SK-N-SH (cell line): ENCODE measurements at regions not wholly inside any gene's neighbourhood (a gene's known extent, or its start where the extent isn't known, plus 50 kb on each side); places are given as distances from the start of the nearest gene placed in this dataset.

Source experiments
- CTCF ChIA-PET: fragments of 300-600, 350-600 bp; formaldehyde crosslinking; extraction: SDS; loops from one replicate; lab custom pipeline; 2021; lab: Yijun Ruan, JAX
- POLR2A ChIA-PET: fragments of 350-600 bp; sonication (Branson Sonifier 250); formaldehyde crosslinking; extraction: SDS; loops from one replicate; lab custom pipeline; 2020; ENCODE audit warnings: antibody characterized with exemption, inconsistent platforms; lab: Yijun Ruan, JAX
- DNase-seq: peaks from one replicate; pipeline ENCODE4 v3.0.0; 2012
- H2AFZ ChIP-seq: fragments of 200-600 bp; sonication (generic); 2 replicates; pipeline ENCODE4 v1.8.1; 2016; ENCODE audit warnings: antibody characterized with exemption, mild to moderate bottlenecking, low read depth
- H3F3A ChIP-seq: fragments of 200-600 bp; sonication (generic); replicated peaks from 2 replicates; pipeline ENCODE3; 2016; ENCODE audit warnings: antibody characterized with exemption, mild to moderate bottlenecking; ENCODE audit not compliant: insufficient read depth
- H3K27ac ChIP-seq, 2 experiments: fragments of 200-500 bp in 1 of 2; fragments of 200-600 bp in 1 of 2; sonication (Bioruptor generic) in 1 of 2; sonication (generic), shearing (Covaris generic) in 1 of 2; 2 replicates each; pipeline versions ENCODE4 v1.5.1 to v1.6.1; 2014 to 2016; ENCODE audit warnings: low read depth in 2 of 2, inconsistent platforms in 1 of 2, low read length in 1 of 2, mild to moderate bottlenecking in 1 of 2, mixed read lengths in 1 of 2
- H3K27me3 ChIP-seq: fragments of 200-600 bp; sonication (generic), shearing (Covaris generic); 2 replicates; pipeline ENCODE4 v1.6.1; 2016; ENCODE audit warnings: mixed run types; ENCODE audit not compliant: insufficient read depth
- H3K36me3 ChIP-seq, 2 experiments: fragments of 200-500 bp in 1 of 2; fragments of 200-600 bp in 1 of 2; sonication (Bioruptor generic) in 1 of 2; sonication (generic) in 1 of 2; replicated peaks in 1 of 2; 2 replicates each; pipeline versions ENCODE3 to v1.5.1; 2014 to 2016; ENCODE audit warnings: low read length in 1 of 2, mild to moderate bottlenecking in 1 of 2; ENCODE audit not compliant: insufficient read depth in 2 of 2, control insufficient read depth in 1 of 2
- H3K4me1 ChIP-seq, 2 experiments: fragments of 200-500 bp in 1 of 2; fragments of 200-600 bp in 1 of 2; sonication (Bioruptor generic) in 1 of 2; sonication (generic), shearing (Covaris generic) in 1 of 2; 2 replicates each; pipeline versions ENCODE4 v1.5.1 to v1.6.1; 2014 to 2016; ENCODE audit warnings: low read depth in 1 of 2, low read length in 1 of 2, mixed run types in 1 of 2; ENCODE audit not compliant: insufficient read depth in 2 of 2, control insufficient read depth in 1 of 2
- H3K4me2 ChIP-seq: fragments of 200-600 bp; sonication (generic), shearing (Covaris generic); 2 replicates; pipeline ENCODE4 v1.6.1; 2017; ENCODE audit warnings: mixed run types
- H3K4me3 ChIP-seq, 2 experiments: fragments of 200-500 bp in 1 of 2; fragments of 200-600 bp in 1 of 2; sonication (Bioruptor generic) in 1 of 2; sonication (generic), shearing (Covaris generic) in 1 of 2; 2 replicates each; pipeline versions ENCODE4 v1.5.1 to v1.8.1; 2014 to 2016; ENCODE audit warnings: low read depth in 2 of 2, inconsistent platforms in 1 of 2, low read length in 1 of 2, mild to moderate bottlenecking in 1 of 2, mixed read lengths in 1 of 2, moderate library complexity in 1 of 2
- H3K79me2 ChIP-seq: fragments of 200-600 bp; sonication (generic); 2 replicates; pipeline ENCODE4 v1.8.1; 2017; ENCODE audit warnings: mild to moderate bottlenecking; ENCODE audit not compliant: insufficient read depth
- H3K9ac ChIP-seq: fragments of 200-600 bp; sonication (generic); 2 replicates; pipeline ENCODE4 v1.6.1; 2017; ENCODE audit warnings: mixed run types
- H3K9me2 ChIP-seq: fragments of 200-600 bp; sonication (generic); 2 replicates; pipeline ENCODE4 v1.6.1; 2017; ENCODE audit warnings: mixed run types
- H3K9me3 ChIP-seq: fragments of 200-600 bp; sonication (generic); 2 replicates; pipeline ENCODE4 v1.6.1; 2017; ENCODE audit warnings: mixed run types, mild to moderate bottlenecking, moderate library complexity
- H4K20me1 ChIP-seq: fragments of 200-600 bp; sonication (generic); 2 replicates; pipeline ENCODE4 v1.6.1; 2017; ENCODE audit warnings: mild to moderate bottlenecking, mixed run types; ENCODE audit not compliant: insufficient read depth
- ELF1 ChIP-seq: IDR thresholded peaks from 2 replicates; pipeline ENCODE4 v1.4.0; 2012
- FOXJ3 ChIP-seq: sonication (generic); formaldehyde crosslinking; IDR thresholded peaks from 2 replicates; pipeline ENCODE4 v1.5.1; 2020; ENCODE audit warnings: mild to moderate bottlenecking, missing genetic modification reagents
- MEF2A ChIP-seq: IDR thresholded peaks from 2 replicates; pipeline ENCODE4 v1.4.0; 2012; ENCODE audit warnings: low read depth, borderline replicate concordance
- POLR2AphosphoS5 ChIP-seq: IDR thresholded peaks from 2 replicates; pipeline ENCODE4 v1.6.1; 2012; ENCODE audit warnings: low read depth, low read length
- RAD21 ChIP-seq: IDR thresholded peaks from 2 replicates; pipeline ENCODE4 v1.6.1; 2012; ENCODE audit warnings: mild to moderate bottlenecking, low read length
- RFX5 ChIP-seq: IDR thresholded peaks from 2 replicates; pipeline ENCODE4 v1.6.1; 2012; ENCODE audit warnings: mild to moderate bottlenecking, improper control_type of control experiment, low read length
- SMC3 ChIP-seq: IDR thresholded peaks from 2 replicates; pipeline ENCODE4 v1.6.1; 2012; ENCODE audit warnings: low read depth, low read length, improper control_type of control experiment
- TCF12 ChIP-seq: IDR thresholded peaks from 2 replicates; pipeline ENCODE4 v1.4.0; 2012
- TEAD4 ChIP-seq: IDR thresholded peaks from 2 replicates; pipeline ENCODE4 v1.4.0; 2012; ENCODE audit warnings: mild to moderate bottlenecking, borderline replicate concordance; ENCODE audit not compliant: insufficient read depth
- WGBS: methylation state at CpG from one replicate; pipeline ENCODE4 v1.1.6; 2017; ENCODE audit warnings: low lambda C conversion rate; 5-methylcytosine and 5-hydroxymethylcytosine counted together
- TF ChIP-seq, protein P1 (sequence below): fragments of 200-600 bp; sonication (generic); IDR thresholded peaks from 2 replicates; pipeline ENCODE4 v1.6.1; 2017; ENCODE audit warnings: antibody characterized with exemption, mild to moderate bottlenecking, moderate library complexity
- TF ChIP-seq, protein P2 (sequence below): IDR thresholded peaks from 2 replicates; pipeline ENCODE4; 2012
- TF ChIP-seq, protein P3 (sequence below): IDR thresholded peaks from 2 replicates; pipeline ENCODE4 v1.4.0; 2012; ENCODE audit warnings: low read depth, borderline replicate concordance
- TF ChIP-seq, protein P4 (sequence below): IDR thresholded peaks from 2 replicates; pipeline ENCODE4 v1.6.1; 2012; ENCODE audit warnings: mild to moderate bottlenecking, low read depth, low read length, moderate library complexity
- TF ChIP-seq, protein P5 (sequence below): fragments of 150-350 bp; IDR thresholded peaks from 2 replicates; pipeline ENCODE4 v1.6.1; 2016; ENCODE audit warnings: mild to moderate bottlenecking, low read depth, low read length

DNA sequence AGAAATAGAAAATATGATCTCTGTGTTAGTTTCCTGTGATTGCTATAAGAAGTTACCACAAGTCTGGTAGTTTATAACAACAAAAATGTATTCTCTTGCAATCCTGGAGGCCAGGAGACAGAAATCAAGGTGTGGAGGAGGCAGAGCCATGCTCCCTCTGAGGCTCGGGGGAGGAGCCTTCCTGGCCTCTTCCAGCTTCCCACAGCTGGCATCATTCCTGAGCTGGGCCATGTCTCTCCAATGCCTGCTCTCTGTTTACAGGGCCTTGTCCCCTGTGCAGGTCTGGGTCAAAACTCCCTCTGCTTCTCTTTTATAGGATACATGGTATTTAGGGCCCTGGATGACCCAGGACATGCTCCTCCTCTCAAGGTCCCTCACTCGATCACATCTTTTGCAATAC is 81.3 kb upstream of the RET start:
- CTCF ChIA-PET: no interaction called here
- Histone ChIP-seq H3K4me3 (no peak overlapping the region), H3K4me2 (no peak overlapping the region), H3K9me2 (no peaks in the 10 kb centered on the region)
- TF ChIP-seq, protein P1, sequence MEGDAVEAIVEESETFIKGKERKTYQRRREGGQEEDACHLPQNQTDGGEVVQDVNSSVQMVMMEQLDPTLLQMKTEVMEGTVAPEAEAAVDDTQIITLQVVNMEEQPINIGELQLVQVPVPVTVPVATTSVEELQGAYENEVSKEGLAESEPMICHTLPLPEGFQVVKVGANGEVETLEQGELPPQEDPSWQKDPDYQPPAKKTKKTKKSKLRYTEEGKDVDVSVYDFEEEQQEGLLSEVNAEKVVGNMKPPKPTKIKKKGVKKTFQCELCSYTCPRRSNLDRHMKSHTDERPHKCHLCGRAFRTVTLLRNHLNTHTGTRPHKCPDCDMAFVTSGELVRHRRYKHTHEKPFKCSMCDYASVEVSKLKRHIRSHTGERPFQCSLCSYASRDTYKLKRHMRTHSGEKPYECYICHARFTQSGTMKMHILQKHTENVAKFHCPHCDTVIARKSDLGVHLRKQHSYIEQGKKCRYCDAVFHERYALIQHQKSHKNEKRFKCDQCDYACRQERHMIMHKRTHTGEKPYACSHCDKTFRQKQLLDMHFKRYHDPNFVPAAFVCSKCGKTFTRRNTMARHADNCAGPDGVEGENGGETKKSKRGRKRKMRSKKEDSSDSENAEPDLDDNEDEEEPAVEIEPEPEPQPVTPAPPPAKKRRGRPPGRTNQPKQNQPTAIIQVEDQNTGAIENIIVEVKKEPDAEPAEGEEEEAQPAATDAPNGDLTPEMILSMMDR: no peak
- TF ChIP-seq, protein P2, sequence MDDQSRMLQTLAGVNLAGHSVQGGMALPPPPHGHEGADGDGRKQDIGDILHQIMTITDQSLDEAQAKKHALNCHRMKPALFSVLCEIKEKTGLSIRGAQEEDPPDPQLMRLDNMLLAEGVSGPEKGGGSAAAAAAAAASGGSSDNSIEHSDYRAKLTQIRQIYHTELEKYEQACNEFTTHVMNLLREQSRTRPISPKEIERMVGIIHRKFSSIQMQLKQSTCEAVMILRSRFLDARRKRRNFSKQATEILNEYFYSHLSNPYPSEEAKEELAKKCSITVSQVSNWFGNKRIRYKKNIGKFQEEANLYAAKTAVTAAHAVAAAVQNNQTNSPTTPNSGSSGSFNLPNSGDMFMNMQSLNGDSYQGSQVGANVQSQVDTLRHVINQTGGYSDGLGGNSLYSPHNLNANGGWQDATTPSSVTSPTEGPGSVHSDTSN: no peak
- TF ChIP-seq, protein P3, sequence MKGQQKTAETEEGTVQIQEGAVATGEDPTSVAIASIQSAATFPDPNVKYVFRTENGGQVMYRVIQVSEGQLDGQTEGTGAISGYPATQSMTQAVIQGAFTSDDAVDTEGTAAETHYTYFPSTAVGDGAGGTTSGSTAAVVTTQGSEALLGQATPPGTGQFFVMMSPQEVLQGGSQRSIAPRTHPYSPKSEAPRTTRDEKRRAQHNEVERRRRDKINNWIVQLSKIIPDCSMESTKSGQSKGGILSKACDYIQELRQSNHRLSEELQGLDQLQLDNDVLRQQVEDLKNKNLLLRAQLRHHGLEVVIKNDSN: no peak
- TF ChIP-seq SMC3: no peak
- TF ChIP-seq POLR2AphosphoS5: no peak
- no peak for TF ChIP-seq TEAD4
- TF ChIP-seq, protein P4, sequence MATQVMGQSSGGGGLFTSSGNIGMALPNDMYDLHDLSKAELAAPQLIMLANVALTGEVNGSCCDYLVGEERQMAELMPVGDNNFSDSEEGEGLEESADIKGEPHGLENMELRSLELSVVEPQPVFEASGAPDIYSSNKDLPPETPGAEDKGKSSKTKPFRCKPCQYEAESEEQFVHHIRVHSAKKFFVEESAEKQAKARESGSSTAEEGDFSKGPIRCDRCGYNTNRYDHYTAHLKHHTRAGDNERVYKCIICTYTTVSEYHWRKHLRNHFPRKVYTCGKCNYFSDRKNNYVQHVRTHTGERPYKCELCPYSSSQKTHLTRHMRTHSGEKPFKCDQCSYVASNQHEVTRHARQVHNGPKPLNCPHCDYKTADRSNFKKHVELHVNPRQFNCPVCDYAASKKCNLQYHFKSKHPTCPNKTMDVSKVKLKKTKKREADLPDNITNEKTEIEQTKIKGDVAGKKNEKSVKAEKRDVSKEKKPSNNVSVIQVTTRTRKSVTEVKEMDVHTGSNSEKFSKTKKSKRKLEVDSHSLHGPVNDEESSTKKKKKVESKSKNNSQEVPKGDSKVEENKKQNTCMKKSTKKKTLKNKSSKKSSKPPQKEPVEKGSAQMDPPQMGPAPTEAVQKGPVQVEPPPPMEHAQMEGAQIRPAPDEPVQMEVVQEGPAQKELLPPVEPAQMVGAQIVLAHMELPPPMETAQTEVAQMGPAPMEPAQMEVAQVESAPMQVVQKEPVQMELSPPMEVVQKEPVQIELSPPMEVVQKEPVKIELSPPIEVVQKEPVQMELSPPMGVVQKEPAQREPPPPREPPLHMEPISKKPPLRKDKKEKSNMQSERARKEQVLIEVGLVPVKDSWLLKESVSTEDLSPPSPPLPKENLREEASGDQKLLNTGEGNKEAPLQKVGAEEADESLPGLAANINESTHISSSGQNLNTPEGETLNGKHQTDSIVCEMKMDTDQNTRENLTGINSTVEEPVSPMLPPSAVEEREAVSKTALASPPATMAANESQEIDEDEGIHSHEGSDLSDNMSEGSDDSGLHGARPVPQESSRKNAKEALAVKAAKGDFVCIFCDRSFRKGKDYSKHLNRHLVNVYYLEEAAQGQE: no peak
- TF ChIP-seq TCF12: no peak
- no peak for TF ChIP-seq FOXJ3
- no peak for TF ChIP-seq MEF2A
- no peak for TF ChIP-seq RFX5
- no peak for TF ChIP-seq RAD21
- TF ChIP-seq ELF1: no peak
- TF ChIP-seq, protein P5, sequence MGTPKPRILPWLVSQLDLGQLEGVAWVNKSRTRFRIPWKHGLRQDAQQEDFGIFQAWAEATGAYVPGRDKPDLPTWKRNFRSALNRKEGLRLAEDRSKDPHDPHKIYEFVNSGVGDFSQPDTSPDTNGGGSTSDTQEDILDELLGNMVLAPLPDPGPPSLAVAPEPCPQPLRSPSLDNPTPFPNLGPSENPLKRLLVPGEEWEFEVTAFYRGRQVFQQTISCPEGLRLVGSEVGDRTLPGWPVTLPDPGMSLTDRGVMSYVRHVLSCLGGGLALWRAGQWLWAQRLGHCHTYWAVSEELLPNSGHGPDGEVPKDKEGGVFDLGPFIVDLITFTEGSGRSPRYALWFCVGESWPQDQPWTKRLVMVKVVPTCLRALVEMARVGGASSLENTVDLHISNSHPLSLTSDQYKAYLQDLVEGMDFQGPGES: no peak
- TF ChIP-seq, all 33 proteins: peak for 0
- no peaks in the 10 kb centered on the region for H3K36me3 ChIP-seq
- H3K79me2 ChIP-seq: no peaks in the 10 kb centered on the region
- no peaks in the 10 kb centered on the region for H3K9me3 ChIP-seq
- no peak for DNase-seq
- no peaks in the 10 kb centered on the region for H3F3A ChIP-seq
- peaks cover 0 to 60% of the 10 kb centered on the region in 2 experiments; a peak in 2 of 4 replicates for H3K4me1 ChIP-seq
- no peak overlapping the region for H3K9ac ChIP-seq
- WGBS: 43% methylated on average over 2 of the region's 2 CpGs
- H3K27me3 ChIP-seq: no peaks in the 10 kb centered on the region
- no peak overlapping the region for H2AFZ ChIP-seq
- H4K20me1 ChIP-seq: no peaks in the 10 kb centered on the region
- no peak overlapping the region; a peak in 1 of 4 replicates for H3K27ac ChIP-seq
- POLR2A ChIA-PET: no interaction called here
